GM19324 (cell line): ENCODE measurements at regions not wholly inside any gene's neighbourhood (a gene's known extent, or its start where the extent isn't known, plus 50 kb on each side); places are given as distances from the start of the nearest gene placed in this dataset.
"Not testable (repeated sequence)": the region's sequence is repeated elsewhere in the genome, so short reads cannot be mapped to it uniquely, and the experiment has no call there.

Experiments
- ATAC-seq: cut with Tn5 transposase; IDR thresholded peaks from one replicate; pipeline ENCODE4 v1.9.1; 2021; ENCODE audit warnings: mild to moderate bottlenecking, moderate library complexity; ENCODE audit not compliant: unreplicated experiment, low FRiP score

DNA sequence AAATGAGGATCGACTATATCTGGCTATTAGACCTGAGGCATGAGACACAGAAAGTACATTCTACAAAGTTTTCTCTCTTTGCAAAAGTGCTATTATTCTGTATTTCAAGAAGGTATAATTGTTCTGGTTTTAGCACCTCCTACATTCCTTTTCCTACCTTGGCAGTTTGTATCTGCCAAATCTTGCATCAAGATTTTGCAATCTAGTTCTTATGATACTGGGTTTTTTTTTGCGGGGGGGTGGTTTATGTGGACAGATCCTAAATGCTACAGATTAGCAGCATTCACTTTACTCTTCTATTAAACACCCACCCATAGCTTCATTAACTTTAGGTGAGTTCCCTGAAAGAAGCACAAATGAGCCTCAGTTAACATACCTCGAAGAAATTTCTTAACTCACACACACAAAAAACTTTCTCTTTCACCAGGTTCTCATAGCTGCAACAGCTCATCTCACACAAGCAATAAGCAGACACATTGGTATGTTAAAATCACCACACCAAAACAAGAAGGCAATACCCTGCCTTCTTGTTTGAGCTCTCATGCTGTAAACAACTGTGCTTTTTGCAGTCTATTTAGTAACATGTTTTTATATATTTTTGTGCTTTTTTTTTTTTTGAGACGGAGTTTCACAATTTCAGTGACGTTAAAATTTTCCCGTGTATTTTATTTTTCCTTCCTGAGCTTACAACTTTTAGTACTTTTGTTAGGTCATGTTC, 73.0 kb upstream of the VGLL4 start:
- no peak for ATAC-seq

- no peak for ATAC-seq
These were observed 69.5 kb upstream of the VGLL4 start for GRCh38 chr3:11713171-11713570.

GRCh38 chr3:11712646-11713045, 68.9 kb upstream of the VGLL4 start:
- no peak for ATAC-seq

GRCh38 chr3:11711876-11712275, 68.2 kb upstream of the VGLL4 start:
- ATAC-seq: no peak

GRCh38 chr3:11709782-11710181, 66.1 kb upstream of the VGLL4 start:
- ATAC-seq: no peak

DNA sequence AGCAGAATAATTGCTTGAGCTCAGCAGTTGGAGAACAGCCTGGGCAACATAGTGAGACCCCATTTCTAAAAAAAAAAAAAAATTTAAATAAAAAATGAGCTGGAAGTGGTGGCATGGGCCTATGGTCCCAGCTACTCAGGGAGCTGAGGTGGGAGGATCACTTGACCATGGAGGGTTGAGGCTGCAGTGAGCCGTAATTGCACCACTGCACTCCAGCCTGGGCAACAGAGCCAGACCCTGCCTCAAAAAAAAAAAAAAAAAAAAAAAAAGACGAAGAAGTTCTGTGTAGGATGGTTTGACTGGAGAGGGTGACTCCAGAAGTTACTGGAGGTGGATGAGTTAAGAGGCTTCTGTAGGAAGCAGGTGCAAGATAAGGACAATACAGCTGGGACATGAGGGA, 63.4 kb upstream of the VGLL4 start:
- ATAC-seq: not testable (repeated sequence)

DNA sequence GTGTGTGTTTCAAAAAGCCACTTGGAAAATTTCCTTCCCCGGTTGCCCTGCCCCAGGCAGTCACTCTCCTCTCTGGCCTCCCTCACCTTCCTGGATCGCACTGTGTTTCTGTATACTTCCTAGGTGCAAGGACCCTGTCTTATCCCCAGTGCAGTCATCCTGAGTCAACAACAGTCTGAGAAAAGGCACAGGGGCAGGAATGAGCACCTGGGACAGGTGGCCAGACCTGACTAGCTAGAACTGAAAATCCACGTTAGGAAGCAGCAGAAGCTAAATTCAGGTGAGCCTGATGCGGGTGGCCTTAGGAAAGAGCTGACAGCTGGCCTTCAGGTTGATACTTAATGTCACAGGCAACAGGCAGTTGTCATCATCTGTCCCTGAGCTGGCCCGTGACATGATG, 62.9 kb upstream of the VGLL4 start:
- no peak for ATAC-seq

DNA sequence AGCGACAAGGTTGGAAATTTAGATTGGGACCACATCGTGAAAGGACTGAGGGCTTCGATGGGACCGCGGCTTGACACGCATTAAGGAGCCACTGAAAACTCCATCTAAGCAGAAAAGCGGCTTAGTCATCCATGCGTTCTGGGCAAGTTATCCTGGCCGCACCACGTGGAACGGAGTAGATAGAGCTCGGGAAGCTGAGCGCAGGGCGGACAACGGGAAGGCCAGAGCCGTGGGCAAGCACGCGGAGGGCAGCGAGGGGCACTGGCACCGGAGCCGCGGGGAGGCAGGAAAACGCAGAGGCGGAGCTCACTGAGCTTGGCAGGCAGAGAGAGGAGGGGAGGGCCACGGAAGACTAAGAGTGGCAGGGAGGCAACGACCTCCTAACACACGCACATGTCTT, 61.3 kb upstream of the VGLL4 start:
- ATAC-seq: no peak

GRCh38 chr3:11703146-11703545, 59.4 kb upstream of the VGLL4 start:
- no peak for ATAC-seq

DNA sequence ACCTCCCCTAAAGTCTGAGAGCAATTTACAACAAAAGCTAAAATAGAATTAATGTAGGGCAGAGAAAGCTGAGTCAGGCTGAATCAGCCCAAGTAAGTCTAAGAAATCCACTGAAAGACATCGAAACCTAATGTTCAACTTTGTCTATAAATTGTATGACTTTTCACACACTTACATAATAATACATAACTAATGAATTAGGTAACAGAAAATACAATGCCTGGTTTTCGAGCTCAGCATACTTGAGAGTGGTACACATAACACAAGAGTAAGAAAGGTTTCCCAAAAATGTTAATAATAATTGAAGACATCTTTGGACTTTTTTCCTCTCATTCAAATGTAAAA, 55.3 kb upstream of the VGLL4 start:
- ATAC-seq: no peak

- ATAC-seq: no peak
These were observed 54.8 kb upstream of the VGLL4 start for GRCh38 chr3:11698326-11699082.

GRCh38 chr3:11697701-11698100, 54.0 kb upstream of the VGLL4 start:
- ATAC-seq: no peak

DNA sequence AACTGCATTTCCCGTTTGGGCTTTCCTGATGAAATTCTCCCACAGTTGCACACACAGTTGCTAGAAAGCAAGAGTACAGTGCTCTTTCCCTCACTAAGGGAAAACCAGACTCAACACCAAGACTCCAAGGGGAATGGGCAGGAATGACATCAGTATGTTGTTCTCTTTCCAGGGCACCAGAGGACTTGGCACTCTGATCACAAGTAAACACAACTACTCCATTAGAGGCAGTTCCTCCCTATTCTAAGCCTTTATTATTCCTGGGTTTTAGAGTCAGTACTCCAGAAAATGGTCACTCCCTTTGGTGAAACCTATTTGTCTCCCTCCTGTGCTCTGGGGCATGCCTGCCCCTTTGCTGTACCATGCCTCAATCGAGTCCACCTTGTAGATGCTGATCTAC, 52.3 kb upstream of the VGLL4 start:
- no peak for ATAC-seq
